Skeletal muscle satellite cell (primary cell): ENCODE measurements at regions not wholly inside any gene's neighbourhood (a gene's known extent, or its start where the extent isn't known, plus 50 kb on each side); places are given as distances from the start of the nearest gene placed in this dataset.

Experiments
- H3K27me3 ChIP-seq: 2 replicates; pipeline ENCODE4 v1.7.0; 2013; ENCODE audit warnings: low read length; ENCODE audit not compliant: control insufficient read depth, insufficient read depth
- H3K36me3 ChIP-seq: 2 replicates; pipeline ENCODE4 v1.7.0; 2013; ENCODE audit warnings: mild to moderate bottlenecking, control low read depth, low read length; ENCODE audit not compliant: insufficient read depth
- H3K4me1 ChIP-seq: 2 replicates; pipeline ENCODE4 v1.7.0; 2013; ENCODE audit warnings: low read length; ENCODE audit not compliant: control insufficient read depth, insufficient read depth
- H3K4me2 ChIP-seq: 2 replicates; pipeline ENCODE4 v1.7.0; 2013; ENCODE audit warnings: mild to moderate bottlenecking, low read length
- H3K4me3 ChIP-seq: 2 replicates; pipeline ENCODE4 v1.7.0; 2013; ENCODE audit warnings: low read length
- H3K9ac ChIP-seq: 2 replicates; pipeline ENCODE4 v1.7.0; 2013; ENCODE audit warnings: mild to moderate bottlenecking, low read depth, low read length, moderate library complexity
- H3K9me3 ChIP-seq: replicated peaks from 2 replicates; pipeline ENCODE4 v1.7.0; 2013; ENCODE audit warnings: mild to moderate bottlenecking, control low read depth, low read length

- H3K9ac ChIP-seq: no peak overlapping the region
- H3K4me3 ChIP-seq: no peak overlapping the region
- no peaks in the 10 kb centered on the region for H3K4me1 ChIP-seq
- no peak overlapping the region for H3K4me2 ChIP-seq
- no peaks in the 10 kb centered on the region for H3K9me3 ChIP-seq
- no peaks in the 10 kb centered on the region for H3K27me3 ChIP-seq
- H3K36me3 ChIP-seq: no peaks in the 10 kb centered on the region
Observed at GRCh38 chr11:69562302-69562701, 78.7 kb upstream of the CCND1 start.

GRCh38 chr11:69562816-69563215 is 78.1 kb upstream of the CCND1 start:
- Histone ChIP-seq H3K9me3 (no peaks in the 10 kb centered on the region), H3K27me3 (no peaks in the 10 kb centered on the region), H3K4me1 (peaks cover 2% of the 10 kb centered on the region), H3K4me3 (no peak overlapping the region), H3K9ac (no peak overlapping the region), H3K36me3 (no peaks in the 10 kb centered on the region), H3K4me2 (no peak overlapping the region)

- H3K9me3 ChIP-seq: no peaks in the 10 kb centered on the region
- H3K4me1 ChIP-seq: peaks cover 7% of the 10 kb centered on the region
- H3K27me3 ChIP-seq: no peaks in the 10 kb centered on the region
- no peak overlapping the region for H3K4me3 ChIP-seq
- no peak overlapping the region for H3K4me2 ChIP-seq
- H3K36me3 ChIP-seq: no peaks in the 10 kb centered on the region
- H3K9ac ChIP-seq: no peak overlapping the region
Observed at GRCh38 chr11:69563306-69563705, 77.7 kb upstream of the CCND1 start.

GRCh38 chr11:69563946-69564775 is 76.8 kb upstream of the CCND1 start:
- Histone ChIP-seq H3K36me3 (no peaks in the 10 kb centered on the region), H3K27me3 (no peaks in the 10 kb centered on the region), H3K4me3 (no peak overlapping the region), H3K9me3 (no peaks in the 10 kb centered on the region), H3K9ac (no peak overlapping the region), H3K4me2 (no peak overlapping the region), H3K4me1 (peaks cover 8% of the 10 kb centered on the region)

- no peaks in the 10 kb centered on the region for H3K27me3 ChIP-seq
- H3K4me3 ChIP-seq: no peak overlapping the region
- H3K4me1 ChIP-seq: peaks cover 8% of the 10 kb centered on the region
- H3K4me2 ChIP-seq: no peak overlapping the region
- H3K9me3 ChIP-seq: no peaks in the 10 kb centered on the region
- H3K9ac ChIP-seq: no peak overlapping the region
- no peaks in the 10 kb centered on the region for H3K36me3 ChIP-seq
Observed at GRCh38 chr11:69566001-69566400, 75.0 kb upstream of the CCND1 start.

- Histone ChIP-seq H3K4me1 (peaks cover 8% of the 10 kb centered on the region), H3K4me2 (no peak overlapping the region), H3K9ac (no peak overlapping the region), H3K27me3 (peaks cover under 1% of the 10 kb centered on the region), H3K4me3 (no peak overlapping the region), H3K9me3 (no peaks in the 10 kb centered on the region), H3K36me3 (no peaks in the 10 kb centered on the region)
Observed at GRCh38 chr11:69567951-69568808, 72.8 kb upstream of the CCND1 start.

- Histone ChIP-seq H3K36me3 (no peaks in the 10 kb centered on the region), H3K4me2 (no peak overlapping the region), H3K4me3 (no peak overlapping the region), H3K9me3 (no peaks in the 10 kb centered on the region), H3K4me1 (peaks cover 8% of the 10 kb centered on the region), H3K9ac (no peak overlapping the region), H3K27me3 (peaks cover 3% of the 10 kb centered on the region)
Observed at GRCh38 chr11:69568809-69569097, 72.2 kb upstream of the CCND1 start.

GRCh38 chr11:69569306-69570200 is 71.4 kb upstream of the CCND1 start:
- H3K4me1 ChIP-seq: peaks cover 8% of the 10 kb centered on the region
- no peaks in the 10 kb centered on the region for H3K36me3 ChIP-seq
- no peaks in the 10 kb centered on the region for H3K9me3 ChIP-seq
- H3K27me3 ChIP-seq: peaks cover 3% of the 10 kb centered on the region
- no peak overlapping the region for H3K9ac ChIP-seq
- no peak overlapping the region for H3K4me2 ChIP-seq
- H3K4me3 ChIP-seq: no peak overlapping the region

- peaks cover 12% of the 10 kb centered on the region for H3K27me3 ChIP-seq
- peaks cover 8% of the 10 kb centered on the region for H3K4me1 ChIP-seq
- H3K9me3 ChIP-seq: no peaks in the 10 kb centered on the region
- H3K9ac ChIP-seq: no peak overlapping the region
- no peaks in the 10 kb centered on the region for H3K36me3 ChIP-seq
- no peak overlapping the region for H3K4me2 ChIP-seq
- no peak overlapping the region for H3K4me3 ChIP-seq
Observed at GRCh38 chr11:69572233-69572860, 68.6 kb upstream of the CCND1 start.

GRCh38 chr11:69572861-69573260 is 68.1 kb upstream of the CCND1 start:
- Histone ChIP-seq H3K4me2 (no peak overlapping the region), H3K9ac (no peak overlapping the region), H3K9me3 (no peaks in the 10 kb centered on the region), H3K27me3 (peaks cover 12% of the 10 kb centered on the region), H3K4me3 (no peak overlapping the region), H3K4me1 (peaks cover 5% of the 10 kb centered on the region), H3K36me3 (no peaks in the 10 kb centered on the region)
